T-helper 2 cell treated with Interferon-gamma antibody and Interleukin-4, amounts not matched to agents 5 μg/mL and 100 μg/mL, for 36 hours (primary cell): ENCODE measurements at regions not wholly inside any gene's neighbourhood (a gene's known extent, or its start where the extent isn't known, plus 50 kb on each side); places are given as distances from the start of the nearest gene placed in this dataset.
"Not testable (repeated sequence)": the region's sequence is repeated elsewhere in the genome, so short reads cannot be mapped to it uniquely, and the experiment has no call there.

ENCODE experiments used
- DNase-seq: peaks from one replicate; pipeline ENCODE4 v3.0.0; 2021; ENCODE audit warnings: low spot score
- H3K27ac Mint-ChIP-seq: one replicate; pipeline ENCODE4 v1.8.0; 2021; ENCODE audit warnings: mild to moderate bottlenecking, mixed read lengths
- H3K27me3 Mint-ChIP-seq: one replicate; pipeline ENCODE4 v1.8.0; 2021; ENCODE audit warnings: low read depth, mixed read lengths
- H3K36me3 Mint-ChIP-seq: one replicate; pipeline ENCODE4 v1.8.0; 2021; ENCODE audit warnings: low read depth, mixed read lengths
- H3K4me1 Mint-ChIP-seq: one replicate; pipeline ENCODE4 v1.8.0; 2021; ENCODE audit warnings: low read depth, mixed read lengths
- H3K4me3 Mint-ChIP-seq: one replicate; pipeline ENCODE4 v1.8.0; 2022; ENCODE audit warnings: mild to moderate bottlenecking, moderate library complexity, mixed read lengths
- H3K9me3 Mint-ChIP-seq: one replicate; pipeline ENCODE4 v1.8.0; 2021; ENCODE audit warnings: mixed read lengths

- peaks cover 14% of the 10 kb centered on the region for H3K36me3 Mint-ChIP-seq
- H3K4me3 Mint-ChIP-seq = no peak overlapping the region
- H3K27me3 Mint-ChIP-seq = no peaks in the 10 kb centered on the region
- peaks cover 7% of the 10 kb centered on the region for H3K4me1 Mint-ChIP-seq
- H3K9me3 Mint-ChIP-seq = peaks cover 15% of the 10 kb centered on the region
- H3K27ac Mint-ChIP-seq = no peak overlapping the region
- no peak for DNase-seq
Measured at GRCh38 chr5:40260361-40260760, 419.4 kb upstream of the PTGER4 start.

GRCh38 chr5:40258222-40258621 lies 421.5 kb upstream of the PTGER4 start:
- H3K4me3 Mint-ChIP-seq = peak overlapping the region; percentile 36
- peaks cover 12% of the 10 kb centered on the region for H3K4me1 Mint-ChIP-seq
- H3K36me3 Mint-ChIP-seq = peaks cover 15% of the 10 kb centered on the region
- H3K27me3 Mint-ChIP-seq = no peaks in the 10 kb centered on the region
- H3K27ac Mint-ChIP-seq = peak overlapping the region; percentile 72
- H3K9me3 Mint-ChIP-seq = peaks cover 22% of the 10 kb centered on the region
- peak; percentile 32 for DNase-seq

GRCh38 chr5:40240671-40241070 lies 439.0 kb upstream of the PTGER4 start:
- Mint-ChIP-seq H3K36me3 (peaks cover 23% of the 10 kb centered on the region), H3K27ac (no peak overlapping the region), H3K4me1 (peaks cover 15% of the 10 kb centered on the region), H3K9me3 (peaks cover 43% of the 10 kb centered on the region), H3K4me3 (no peak overlapping the region), H3K27me3 (no peaks in the 10 kb centered on the region)
- no peak for DNase-seq

GRCh38 chr5:40240111-40240510 lies 439.6 kb upstream of the PTGER4 start:
- Mint-ChIP-seq H3K36me3 (peaks cover 23% of the 10 kb centered on the region), H3K27me3 (no peaks in the 10 kb centered on the region), H3K27ac (no peak overlapping the region), H3K4me1 (peaks cover 15% of the 10 kb centered on the region), H3K9me3 (peaks cover 43% of the 10 kb centered on the region), H3K4me3 (no peak overlapping the region)
- peak; percentile 18 for DNase-seq

GRCh38 chr5:40238066-40238745 lies 441.5 kb upstream of the PTGER4 start:
- Mint-ChIP-seq H3K27ac (no peak overlapping the region), H3K36me3 (peaks cover 24% of the 10 kb centered on the region), H3K4me3 (no peak overlapping the region), H3K4me1 (peaks cover 20% of the 10 kb centered on the region), H3K9me3 (peaks cover 39% of the 10 kb centered on the region), H3K27me3 (no peaks in the 10 kb centered on the region)
- no peak for DNase-seq

GRCh38 chr5:40235471-40236400 lies 444.0 kb upstream of the PTGER4 start:
- H3K27me3 Mint-ChIP-seq = no peaks in the 10 kb centered on the region
- H3K36me3 Mint-ChIP-seq = peaks cover 16% of the 10 kb centered on the region
- no peak for DNase-seq
- no peak overlapping the region for H3K4me3 Mint-ChIP-seq
- no peak overlapping the region for H3K27ac Mint-ChIP-seq
- H3K9me3 Mint-ChIP-seq = peaks cover 24% of the 10 kb centered on the region
- peaks cover 17% of the 10 kb centered on the region for H3K4me1 Mint-ChIP-seq

GRCh38 chr5:40233268-40233667 lies 446.4 kb upstream of the PTGER4 start:
- Mint-ChIP-seq H3K27me3 (no peaks in the 10 kb centered on the region), H3K27ac (no peak overlapping the region), H3K4me1 (peaks cover 15% of the 10 kb centered on the region), H3K36me3 (peaks cover 5% of the 10 kb centered on the region), H3K4me3 (no peak overlapping the region), H3K9me3 (peaks cover 3% of the 10 kb centered on the region)
- no peak for DNase-seq

- Mint-ChIP-seq H3K9me3 (no peaks in the 10 kb centered on the region), H3K4me1 (peaks cover 23% of the 10 kb centered on the region), H3K27ac (no peak overlapping the region), H3K27me3 (no peaks in the 10 kb centered on the region), H3K4me3 (no peak overlapping the region), H3K36me3 (no peaks in the 10 kb centered on the region)
- DNase-seq = no peak
Measured at GRCh38 chr5:40227931-40228330, 451.8 kb upstream of the PTGER4 start.

- Mint-ChIP-seq H3K36me3 (no peaks in the 10 kb centered on the region), H3K4me1 (peaks cover 26% of the 10 kb centered on the region), H3K27ac (no peak overlapping the region), H3K4me3 (no peak overlapping the region), H3K9me3 (no peaks in the 10 kb centered on the region), H3K27me3 (no peaks in the 10 kb centered on the region)
- DNase-seq = no peak
Measured at GRCh38 chr5:40227366-40227765, 452.3 kb upstream of the PTGER4 start.

GRCh38 chr5:40226906-40227305 lies 452.8 kb upstream of the PTGER4 start:
- H3K36me3 Mint-ChIP-seq = peaks cover 2% of the 10 kb centered on the region
- peaks cover 28% of the 10 kb centered on the region for H3K4me1 Mint-ChIP-seq
- no peak for DNase-seq
- no peak overlapping the region for H3K27ac Mint-ChIP-seq
- H3K9me3 Mint-ChIP-seq = no peaks in the 10 kb centered on the region
- no peaks in the 10 kb centered on the region for H3K27me3 Mint-ChIP-seq
- no peak overlapping the region for H3K4me3 Mint-ChIP-seq

- peaks cover 36% of the 10 kb centered on the region for H3K4me1 Mint-ChIP-seq
- H3K27me3 Mint-ChIP-seq, H3K9me3 Mint-ChIP-seq, H3K27ac Mint-ChIP-seq, H3K4me3 Mint-ChIP-seq, H3K36me3 Mint-ChIP-seq: not testable (repeated sequence)
- peak; percentile 31 for DNase-seq
Measured at GRCh38 chr5:40225147-40225546, 454.6 kb upstream of the PTGER4 start.

- H3K4me3 Mint-ChIP-seq = peak overlapping the region; percentile 74
- H3K27me3 Mint-ChIP-seq = no peaks in the 10 kb centered on the region
- DNase-seq = no peak
- H3K4me1 Mint-ChIP-seq = peaks cover 37% of the 10 kb centered on the region
- peak overlapping the region; percentile 82 for H3K27ac Mint-ChIP-seq
- peaks cover 11% of the 10 kb centered on the region for H3K36me3 Mint-ChIP-seq
- peaks cover 9% of the 10 kb centered on the region for H3K9me3 Mint-ChIP-seq
Measured at GRCh38 chr5:40224421-40224820, 455.3 kb upstream of the PTGER4 start.

- Mint-ChIP-seq H3K9me3 (peaks cover 12% of the 10 kb centered on the region), H3K36me3 (peaks cover 13% of the 10 kb centered on the region), H3K4me3 (peak overlapping the region; percentile 74), H3K27me3 (no peaks in the 10 kb centered on the region), H3K27ac (peak overlapping the region; percentile 82), H3K4me1 (peaks cover 37% of the 10 kb centered on the region)
- DNase-seq = peak; percentile 76
Measured at GRCh38 chr5:40223884-40224402, 455.8 kb upstream of the PTGER4 start.

GRCh38 chr5:40221796-40222195 lies 457.9 kb upstream of the PTGER4 start:
- Mint-ChIP-seq H3K27me3 (no peaks in the 10 kb centered on the region), H3K9me3 (peaks cover 29% of the 10 kb centered on the region), H3K4me1 (peaks cover 40% of the 10 kb centered on the region), H3K4me3 (no peak overlapping the region), H3K36me3 (peaks cover 22% of the 10 kb centered on the region), H3K27ac (no peak overlapping the region)
- DNase-seq = no peak
